Endothelial cell of umbilical vein (primary cell): ENCODE measurements at regions not wholly inside any gene's neighbourhood (a gene's known extent, or its start where the extent isn't known, plus 50 kb on each side); places are given as distances from the start of the nearest gene placed in this dataset.

ENCODE experiments used
- BruUV-seq: library from RNA; stranded (reverse); fragments of 400-500 nt; replicated peaks from 2 replicates; lab custom pipeline; 2021; lab: Mats Ljungman, UMichigan
- CTCF ChIA-PET: fragments of 300-600, 350-600 bp; sonication (Branson Sonifier 250); formaldehyde crosslinking; loops from one replicate; lab custom pipeline; 2021; ENCODE audit warnings: antibody characterized with exemption, inconsistent platforms; lab: Charles Lee
- POLR2A ChIA-PET: fragments of 300-600, 350-600 bp; sonication (Branson Sonifier 250); formaldehyde crosslinking; loops from one replicate; lab custom pipeline; 2021; ENCODE audit warnings: antibody characterized with exemption, inconsistent platforms; lab: Charles Lee
- DNase-seq: peaks from one replicate; pipeline ENCODE4 v3.0.0-alpha.2; 2011; ENCODE audit warnings: low read depth, low spot score
- FAIRE-seq: peaks from 2 replicates; lab custom pipeline; 2011; peaks lifted over from hg19 to GRCh38; lab: Jason Lieb, UNC
- H2AFZ ChIP-seq: 2 replicates; pipeline ENCODE4 v1.6.0; 2012; ENCODE audit warnings: low read depth, low read length, control low read depth, inconsistent platforms
- H3K27ac ChIP-seq: 2 replicates; pipeline ENCODE4 v1.5.1; 2011; ENCODE audit warnings: low read depth, mild to moderate bottlenecking, control low read depth, low read length, moderate library complexity; ENCODE audit not compliant: insufficient read depth
- H3K27me3 ChIP-seq, 2 experiments: 2 replicates each; pipeline versions ENCODE4 v1.6.0 to v1.6.1; 2011; ENCODE audit warnings: low read length in 2 of 2, mixed read lengths in 1 of 2; ENCODE audit not compliant: control insufficient read depth in 2 of 2, insufficient read depth in 2 of 2
- H3K36me3 ChIP-seq, 2 experiments: 2 replicates in 1 of 2; 3 replicates in 1 of 2; pipeline ENCODE4 v1.5.1; 2011; ENCODE audit warnings: low read length in 2 of 2, mild to moderate bottlenecking in 1 of 2, moderate library complexity in 1 of 2; ENCODE audit not compliant: control insufficient read depth in 2 of 2, insufficient read depth in 2 of 2; ENCODE audit errors: extremely low read depth in 1 of 2
- H3K4me1 ChIP-seq: 3 replicates; pipeline ENCODE4 v1.5.1; 2011; ENCODE audit warnings: mild to moderate bottlenecking, low read length; ENCODE audit not compliant: control insufficient read depth, insufficient read depth; ENCODE audit errors: extremely low read depth
- H3K4me2 ChIP-seq: 2 replicates; pipeline ENCODE4 v1.6.1; 2011; ENCODE audit warnings: low read length, control low read depth, mixed read lengths; ENCODE audit not compliant: insufficient read depth
- H3K4me3 ChIP-seq, 3 experiments: fragments of 200-600 bp in 1 of 3; sonication (generic), shearing (Covaris generic) in 1 of 3; replicated peaks in 1 of 3; 2 replicates each; pipeline ENCODE4 v1.5.1; 2011 to 2016; ENCODE audit warnings: control low read depth in 3 of 3, low read length in 3 of 3, mild to moderate bottlenecking in 2 of 3, inconsistent platforms in 1 of 3, low read depth in 1 of 3, moderate library complexity in 1 of 3; ENCODE audit not compliant: insufficient read depth in 1 of 3
- H3K79me2 ChIP-seq: 2 replicates; pipeline ENCODE4 v1.6.0; 2012; ENCODE audit warnings: low read length, inconsistent platforms; ENCODE audit not compliant: control insufficient read depth, insufficient read depth
- H3K9ac ChIP-seq: replicated peaks from 2 replicates; pipeline ENCODE3; 2011; ENCODE audit warnings: low read length, control low read depth; ENCODE audit not compliant: insufficient read depth; ENCODE audit errors: extremely low read depth
- H3K9me1 ChIP-seq: replicated peaks from 3 replicates; pipeline ENCODE4 v1.6.0; 2011; ENCODE audit warnings: mild to moderate bottlenecking, low read length; ENCODE audit not compliant: control insufficient read depth, insufficient read depth; ENCODE audit errors: extremely low read depth
- H3K9me3 ChIP-seq: replicated peaks from 2 replicates; pipeline ENCODE4 v1.5.1; 2012; ENCODE audit warnings: low read length, inconsistent platforms; ENCODE audit not compliant: control insufficient read depth, insufficient read depth
- H4K20me1 ChIP-seq: replicated peaks from 2 replicates; pipeline ENCODE3; 2011; ENCODE audit warnings: mild to moderate bottlenecking, low read length; ENCODE audit not compliant: control insufficient read depth, insufficient read depth; ENCODE audit errors: extremely low read depth
- CTCF ChIP-seq, 2 donors: IDR thresholded peaks; 1 replicate in 1 of 2; 2 replicates in 1 of 2; pipeline ENCODE4 v1.5.1; 2011; ENCODE audit warnings: low read length in 2 of 2, mild to moderate bottlenecking in 2 of 2, moderate library complexity in 2 of 2, control low read depth in 1 of 2, inconsistent platforms in 1 of 2, low read depth in 1 of 2; ENCODE audit not compliant: insufficient read depth in 1 of 2; ENCODE audit errors: extremely low read depth in 1 of 2
- EZH2 ChIP-seq: IDR thresholded peaks from 2 replicates; pipeline ENCODE4 v1.6.1; 2012; ENCODE audit warnings: borderline replicate concordance, low read depth, mild to moderate bottlenecking, moderate library complexity, low read length, inconsistent platforms; ENCODE audit not compliant: severe bottlenecking
- FOS ChIP-seq: IDR thresholded peaks from 2 replicates; pipeline ENCODE4 v1.6.1; 2011; ENCODE audit warnings: mild to moderate bottlenecking, low read length, moderate library complexity, borderline replicate concordance; ENCODE audit not compliant: insufficient read depth
- GATA2 ChIP-seq: IDR thresholded peaks from 2 replicates; pipeline ENCODE4 v1.7.0; 2011; ENCODE audit warnings: low read depth, mild to moderate bottlenecking, moderate library complexity, mixed read lengths, low read length; ENCODE audit not compliant: insufficient read length, insufficient read depth
- JUN ChIP-seq: IDR thresholded peaks from 2 replicates; pipeline ENCODE4 v1.6.1; 2011; ENCODE audit warnings: borderline replicate concordance, low read depth; ENCODE audit not compliant: insufficient read length, insufficient read depth
- MAX ChIP-seq: IDR thresholded peaks from 2 replicates; pipeline ENCODE4 v1.6.1; 2011; ENCODE audit not compliant: insufficient read depth, insufficient read length
- MYC ChIP-seq: IDR thresholded peaks from one replicate; pipeline ENCODE4 v1.6.1; 2011; ENCODE audit warnings: mild to moderate bottlenecking, low read depth, low read length
- POLR2A ChIP-seq: IDR thresholded peaks from 2 replicates; pipeline ENCODE4 v1.6.1; 2012; ENCODE audit warnings: low read depth, mild to moderate bottlenecking, control low read depth, low read length
- POLR2AphosphoS5 ChIP-seq: IDR thresholded peaks from 2 replicates; pipeline ENCODE4 v1.6.1; 2012; ENCODE audit warnings: low read depth, mild to moderate bottlenecking, control low read depth, low read length, moderate library complexity; ENCODE audit not compliant: insufficient read depth
- dilution Hi-C: fragments of 300-500 bp; cut with MboI; formaldehyde crosslinking; loops from one replicate; pipeline ENCODE4 v1.15.0; 2019; ENCODE audit warnings: low sequenced_read_pairs; ENCODE audit not compliant: extremely low pct_ligation_motif_present
- intact Hi-C: fragments of 100-400 bp; cut with micrococcal nuclease; formaldehyde crosslinking; loops from one replicate; pipeline ENCODE4 v1.10.0; 2022

GRCh38 chr12:19896534-19896933, 457.2 kb downstream of the AEBP2 start:
- ChIA-PET CTCF (interaction anchor here (1.2 to 1.9 kb wide), 2 partner anchors 16 to 139 kb away, joined by 3 to 5 read pairs; no protein-coding TSS in a partner anchor), POLR2A (no interaction called here)
- no peak overlapping the region for H2AFZ ChIP-seq
- H3K27ac ChIP-seq: no peak overlapping the region
- H3K27me3 ChIP-seq: no peaks in the 10 kb centered on the region
- intact Hi-C loops: no loop called here
- H3K9ac ChIP-seq: no peak overlapping the region
- no peak for TF ChIP-seq FOS
- no peak for TF ChIP-seq MAX
- FAIRE-seq (no peak), DNase-seq (no peak)
- H3K36me3 ChIP-seq: no peaks in the 10 kb centered on the region
- no peak overlapping the region for H3K4me3 ChIP-seq
- no peaks in the 10 kb centered on the region for H3K79me2 ChIP-seq
- dilution Hi-C loops: no loop called here
- H3K4me2 ChIP-seq: no peak overlapping the region
- no TSS peak for BruUV-seq
- no peaks in the 10 kb centered on the region for H3K9me1 ChIP-seq
- no peaks in the 10 kb centered on the region for H4K20me1 ChIP-seq
- H3K9me3 ChIP-seq: no peaks in the 10 kb centered on the region
- H3K4me1 ChIP-seq: peaks cover 7% of the 10 kb centered on the region

- H3K4me2 ChIP-seq: no peak overlapping the region
- H2AFZ ChIP-seq: no peak overlapping the region
- no TSS peak for BruUV-seq
- H3K4me3 ChIP-seq: no peak overlapping the region
- POLR2A ChIA-PET: no interaction called here
- H3K27me3 ChIP-seq: no peaks in the 10 kb centered on the region
- TF ChIP-seq EZH2 (no peak), POLR2A (no peak), GATA2 (no peak), CTCF (IDR thresholded peaks at IDR 0.05; ENCODE audit: extremely low read depth in 1 of 2, insufficient read depth in 1 of 2, low read depth in 1 of 2, low read length in 2 of 2) (no peak), FOS (no peak), MYC (no peak), POLR2AphosphoS5 (no peak), MAX (no peak), JUN (no peak)
- CTCF ChIA-PET: interaction anchor here (1.9 kb wide), 2 partner anchors 18 to 140 kb away, joined by 5 to 8 read pairs; no protein-coding TSS in a partner anchor
- no peaks in the 10 kb centered on the region for H3K36me3 ChIP-seq
- H3K9me1 ChIP-seq: no peaks in the 10 kb centered on the region
- dilution Hi-C loops: no loop called here
- intact Hi-C loops: no loop called here
- DNase-seq: no peak
- no peak overlapping the region for H3K27ac ChIP-seq
- no peaks in the 10 kb centered on the region for H3K4me1 ChIP-seq
- no peaks in the 10 kb centered on the region for H3K9me3 ChIP-seq
- no peak for FAIRE-seq
- H3K9ac ChIP-seq: no peak overlapping the region
- no peaks in the 10 kb centered on the region for H3K79me2 ChIP-seq
- H4K20me1 ChIP-seq: no peaks in the 10 kb centered on the region
Measured at GRCh38 chr12:19897900-19898408, 458.7 kb downstream of the AEBP2 start.
